Liver (tissue), 8 donors: ENCODE measurements at regions not wholly inside any gene's neighbourhood (a gene's known extent, or its start where the extent isn't known, plus 50 kb on each side); places are given as distances from the start of the nearest gene placed in this dataset.

Experiments
- DNase-seq: peaks from one replicate; pipeline ENCODE4 v3.0.0-alpha.2; 2017; ENCODE audit warnings: low spot score
- H3K27ac ChIP-seq, 2 donors: one replicate each; pipeline ENCODE4 v1.7.0; 2013; ENCODE audit warnings: inconsistent platforms in 2 of 2, low read length in 2 of 2, control low read depth in 1 of 2, low read depth in 1 of 2, mild to moderate bottlenecking in 1 of 2
- H3K27me3 ChIP-seq, 4 donors: one replicate each; pipeline versions ENCODE4 v1.6.1 to v1.7.0; 2013; ENCODE audit warnings: low read length in 3 of 4, inconsistent platforms in 1 of 4, mild to moderate bottlenecking in 1 of 4, moderate library complexity in 1 of 4; ENCODE audit not compliant: control insufficient read depth in 4 of 4, insufficient read depth in 4 of 4
- H3K36me3 ChIP-seq, 4 donors: one replicate each; pipeline versions ENCODE4 v1.6.1 to v1.7.0; 2013; ENCODE audit warnings: low read length in 3 of 4, mild to moderate bottlenecking in 3 of 4, low read depth in 1 of 4, moderate library complexity in 1 of 4; ENCODE audit not compliant: control insufficient read depth in 4 of 4, insufficient read depth in 3 of 4
- H3K4me1 ChIP-seq, 4 donors: one replicate each; pipeline versions ENCODE4 v1.6.1 to v1.7.0; 2013; ENCODE audit warnings: low read length in 3 of 4, mild to moderate bottlenecking in 3 of 4, moderate library complexity in 1 of 4; ENCODE audit not compliant: control insufficient read depth in 4 of 4, insufficient read depth in 4 of 4
- H3K4me3 ChIP-seq, 3 donors: one replicate each; pipeline versions ENCODE4 v1.6.1 to v1.7.0; 2013; ENCODE audit warnings: low read length in 3 of 3, control low read depth in 1 of 3, low read depth in 1 of 3, mild to moderate bottlenecking in 1 of 3
- H3K9ac ChIP-seq, 2 donors: one replicate each; pipeline ENCODE4 v1.7.0; 2013; ENCODE audit warnings: low read length in 2 of 2, mild to moderate bottlenecking in 2 of 2, moderate library complexity in 2 of 2, control low read depth in 1 of 2, low read depth in 1 of 2
- H3K9me3 ChIP-seq, 4 donors: one replicate each; pipeline versions ENCODE4 v1.6.1 to v1.7.0; 2013; ENCODE audit warnings: low read length in 3 of 4; ENCODE audit not compliant: control insufficient read depth in 4 of 4
- ATF3 ChIP-seq: IDR thresholded peaks from 2 replicates; pipeline ENCODE4 v1.6.1; 2016; ENCODE audit warnings: antibody characterized with exemption
- CTCF ChIP-seq: fragments of 150-350 bp; IDR thresholded peaks from 2 replicates; pipeline ENCODE4 v1.5.1; 2017; ENCODE audit warnings: improper control_type of control experiment, low read depth, low read length; ENCODE audit not compliant: missing input control
- FOXA1 ChIP-seq: IDR thresholded peaks from 2 replicates; pipeline ENCODE4 v1.6.1; 2016; ENCODE audit warnings: antibody characterized with exemption
- FOXA2 ChIP-seq: IDR thresholded peaks from 2 replicates; pipeline ENCODE4 v1.6.1; 2016; ENCODE audit warnings: antibody characterized with exemption
- GABPA ChIP-seq, 2 donors: IDR thresholded peaks in 1 of 2; conservative IDR thresholded peaks in 1 of 2; 2 replicates each; pipeline ENCODE4 v1.6.1; 2016; ENCODE audit warnings: antibody characterized with exemption in 2 of 2, mild to moderate bottlenecking in 1 of 2, moderate library complexity in 1 of 2
- JUND ChIP-seq, 2 donors: IDR thresholded peaks; 2 replicates each; pipeline ENCODE4 v1.6.1; 2016; ENCODE audit warnings: antibody characterized with exemption in 2 of 2
- MAX ChIP-seq: IDR thresholded peaks from 2 replicates; pipeline ENCODE4 v1.6.1; 2016; ENCODE audit warnings: antibody characterized with exemption
- RAD21 ChIP-seq, 2 donors: IDR thresholded peaks; 2 replicates each; pipeline ENCODE4 v1.6.1; 2016; ENCODE audit warnings: antibody characterized with exemption in 2 of 2, mild to moderate bottlenecking in 2 of 2
- REST ChIP-seq: IDR thresholded peaks from 2 replicates; pipeline ENCODE4 v1.6.1; 2016; ENCODE audit warnings: antibody characterized with exemption, mild to moderate bottlenecking
- SP1 ChIP-seq: IDR thresholded peaks from 2 replicates; pipeline ENCODE4 v1.6.1; 2018; ENCODE audit warnings: antibody characterized with exemption, mild to moderate bottlenecking
- TAF1 ChIP-seq: conservative IDR thresholded peaks from 2 replicates; pipeline ENCODE4 v1.6.1; 2016; ENCODE audit warnings: antibody characterized with exemption, mild to moderate bottlenecking
- YY1 ChIP-seq: IDR thresholded peaks from 2 replicates; pipeline ENCODE4 v1.6.1; 2016; ENCODE audit warnings: antibody characterized with exemption, mild to moderate bottlenecking
- WGBS: extraction: QIAGEN DNeasy Blood & Tissue Kit; methylation state at CpG from one replicate; pipeline ENCODE4 v1.1.7; 2013; 5-methylcytosine and 5-hydroxymethylcytosine counted together
- donor health status: healthy.
- donor health status: healthy.
- donor health status: healthy.
- donor health status: healthy.
- donor health status: healthy.

GRCh38 chr4:56224641-56225040 is 162.7 kb downstream of the AASDH start:
- no peak overlapping the region for H3K9ac ChIP-seq
- WGBS, result 97% methylated on average over 1 of the region's 1 CpG
- no peak for DNase-seq

GRCh38 chr4:56222514-56222913 is 164.8 kb downstream of the AASDH start:
- Histone ChIP-seq H3K27me3 (no peaks in the 10 kb centered on the region), H3K4me3 (no peak overlapping the region), H3K27ac (no peak overlapping the region), H3K4me1 (no peaks in the 10 kb centered on the region), H3K9me3 (no peaks in the 10 kb centered on the region), H3K9ac (no peak overlapping the region), H3K36me3 (no peaks in the 10 kb centered on the region)
- 95% methylated on average over 6 of the region's 6 CpGs for WGBS
- DNase-seq, result no peak
- TF ChIP-seq YY1 (no peak), JUND (IDR thresholded peaks at IDR 0.05) (no peak), REST (no peak)

More at GRCh38 chr4:56224641-56225040, 162.7 kb downstream of the AASDH start:
- Histone ChIP-seq H3K27me3 (peaks cover 0 to 3% (median 0%) of the 10 kb centered on the region in 4 donors), H3K4me3 (no peak overlapping the region), H3K36me3 (no peaks in the 10 kb centered on the region), H3K9me3 (no peaks in the 10 kb centered on the region), H3K27ac (no peak overlapping the region), H3K4me1 (no peaks in the 10 kb centered on the region)
- no peak for TF ChIP-seq FOXA1
- TF ChIP-seq YY1, result no peak
- no peak for TF ChIP-seq MAX
- TF ChIP-seq ATF3, result no peak
- no peak for TF ChIP-seq FOXA2
- TF ChIP-seq TAF1, result no peak
- no peak for TF ChIP-seq REST
- no peak for TF ChIP-seq RAD21 (IDR thresholded peaks at IDR 0.05)
- no peak for TF ChIP-seq GABPA (IDR thresholded peaks at IDR 0.05 in 1 of 2, conservative IDR thresholded peaks at IDR 0.05 in 1 of 2)
- no peak for TF ChIP-seq SP1
- no peak for TF ChIP-seq CTCF
